BLaER1 treated with 17β-estradiol and CSF1 and Interleukin-3, amounts not matched to agents 10 nM and 100 nM (cell line): ENCODE measurements at regions not wholly inside any gene's neighbourhood (a gene's known extent, or its start where the extent isn't known, plus 50 kb on each side); places are given as distances from the start of the nearest gene placed in this dataset.

Experiments used
- H3K27ac ChIP-seq, 11 experiments: shearing (Covaris generic); formaldehyde crosslinking; 2 replicates each; pipeline ENCODE4 v1.8.1; 2022
- H3K27me3 ChIP-seq, 11 experiments: shearing (Covaris generic); formaldehyde crosslinking; 2 replicates each; pipeline ENCODE4 v1.8.1; 2022
- H3K36me3 ChIP-seq, 11 experiments: shearing (Covaris generic); formaldehyde crosslinking; 2 replicates each; pipeline ENCODE4 v1.8.1; 2022
- H3K4me1 ChIP-seq, 10 experiments: shearing (Covaris generic); formaldehyde crosslinking; 2 replicates each; pipeline ENCODE4 v1.8.1; 2022
- H3K4me2 ChIP-seq, 11 experiments: shearing (Covaris generic); formaldehyde crosslinking; 2 replicates each; pipeline ENCODE4 v1.8.1; 2022
- H3K4me3 ChIP-seq, 10 experiments: shearing (Covaris generic); formaldehyde crosslinking; 2 replicates each; pipeline ENCODE4 v1.8.1; 2022
- H3K9ac ChIP-seq, 11 experiments: shearing (Covaris generic); formaldehyde crosslinking; 2 replicates each; pipeline ENCODE4 v1.8.1; 2022
- H3K9me3 ChIP-seq, 11 experiments: shearing (Covaris generic); formaldehyde crosslinking; replicated peaks in 1 of 11; 2 replicates each; pipeline ENCODE4 v1.8.1; 2022
- H4K20me1 ChIP-seq, 11 experiments: shearing (Covaris generic); formaldehyde crosslinking; 2 replicates each; pipeline ENCODE4 v1.8.1; 2022
- Cebpa-rat ChIP-seq, 11 experiments: shearing (Covaris generic); IDR thresholded peaks; 2 replicates each; pipeline ENCODE4 v1.8.1; 2022

- no peaks in the 10 kb centered on the region; a peak in 2 of 22 replicates for H3K36me3 ChIP-seq
- no peaks in the 10 kb centered on the region for H4K20me1 ChIP-seq
- H3K4me3 ChIP-seq, result no peak overlapping the region
- TF ChIP-seq Cebpa-rat (IDR thresholded peaks at IDR 0.05), result no peak
- H3K9ac ChIP-seq, result no peak overlapping the region
- H3K27ac ChIP-seq, result no peak overlapping the region
- no peaks in the 10 kb centered on the region for H3K4me1 ChIP-seq
- H3K9me3 ChIP-seq, result no peaks in the 10 kb centered on the region
- H3K27me3 ChIP-seq, result no peaks in the 10 kb centered on the region
- H3K4me2 ChIP-seq, result no peak overlapping the region
Observed at GRCh38 chr15:62822228-62822627, 220.3 kb upstream of the TPM1 start.

GRCh38 chr15:62823561-62823960 is 219.0 kb upstream of the TPM1 start:
- no peak overlapping the region for H3K4me2 ChIP-seq
- no peak overlapping the region for H3K4me3 ChIP-seq
- no peaks in the 10 kb centered on the region for H3K4me1 ChIP-seq
- no peak overlapping the region for H3K9ac ChIP-seq
- no peak for TF ChIP-seq Cebpa-rat (IDR thresholded peaks at IDR 0.05)
- no peaks in the 10 kb centered on the region for H3K9me3 ChIP-seq
- H3K27ac ChIP-seq, result no peak overlapping the region
- no peaks in the 10 kb centered on the region for H4K20me1 ChIP-seq
- no peaks in the 10 kb centered on the region for H3K27me3 ChIP-seq
- no peaks in the 10 kb centered on the region; a peak in 2 of 22 replicates for H3K36me3 ChIP-seq

GRCh38 chr15:62824111-62825015 is 218.2 kb upstream of the TPM1 start:
- Histone ChIP-seq H3K9me3 (no peaks in the 10 kb centered on the region), H3K4me2 (no peak overlapping the region), H3K27ac (no peak overlapping the region), H3K36me3 (no peaks in the 10 kb centered on the region; a peak in 2 of 22 replicates), H3K4me1 (no peaks in the 10 kb centered on the region), H4K20me1 (no peaks in the 10 kb centered on the region), H3K9ac (no peak overlapping the region), H3K27me3 (no peaks in the 10 kb centered on the region), H3K4me3 (no peak overlapping the region)
- no peak for TF ChIP-seq Cebpa-rat (IDR thresholded peaks at IDR 0.05)

GRCh38 chr15:62825191-62825590 is 217.4 kb upstream of the TPM1 start:
- no peak for TF ChIP-seq Cebpa-rat (IDR thresholded peaks at IDR 0.05)
- Histone ChIP-seq H3K4me2 (no peak overlapping the region), H3K36me3 (no peaks in the 10 kb centered on the region), H3K9me3 (no peaks in the 10 kb centered on the region), H3K27ac (no peak overlapping the region), H3K4me1 (no peaks in the 10 kb centered on the region), H3K4me3 (no peak overlapping the region), H3K27me3 (no peaks in the 10 kb centered on the region), H4K20me1 (no peaks in the 10 kb centered on the region), H3K9ac (no peak overlapping the region)

- Histone ChIP-seq H3K36me3 (no peaks in the 10 kb centered on the region), H3K9me3 (no peaks in the 10 kb centered on the region), H3K27me3 (no peaks in the 10 kb centered on the region), H3K4me1 (no peaks in the 10 kb centered on the region), H4K20me1 (no peaks in the 10 kb centered on the region), H3K27ac (no peak overlapping the region), H3K4me3 (no peak overlapping the region), H3K9ac (no peak overlapping the region), H3K4me2 (no peak overlapping the region)
- no peak for TF ChIP-seq Cebpa-rat (IDR thresholded peaks at IDR 0.05)
Observed at GRCh38 chr15:62826561-62826960, 216.0 kb upstream of the TPM1 start.

- no peak overlapping the region for H3K27ac ChIP-seq
- H3K4me3 ChIP-seq, result no peak overlapping the region
- H4K20me1 ChIP-seq, result no peaks in the 10 kb centered on the region
- H3K27me3 ChIP-seq, result no peaks in the 10 kb centered on the region
- H3K4me1 ChIP-seq, result no peaks in the 10 kb centered on the region
- H3K4me2 ChIP-seq, result no peak overlapping the region
- no peak for TF ChIP-seq Cebpa-rat (IDR thresholded peaks at IDR 0.05)
- no peaks in the 10 kb centered on the region for H3K9me3 ChIP-seq
- peaks cover 0 to 1% (median 0%) of the 10 kb centered on the region in 11 experiments; a peak in 1 of 22 replicates for H3K36me3 ChIP-seq
- no peak overlapping the region for H3K9ac ChIP-seq
Observed at GRCh38 chr15:62828364-62828763, 214.2 kb upstream of the TPM1 start.

- H3K9ac ChIP-seq, result no peak overlapping the region
- no peak for TF ChIP-seq Cebpa-rat (IDR thresholded peaks at IDR 0.05)
- H3K4me1 ChIP-seq, result peaks cover 0 to 11% (median 7%) of the 10 kb centered on the region in 10 experiments; a peak in 10 of 20 replicates
Observed at GRCh38 chr15:62832231-62832630, 210.3 kb upstream of the TPM1 start.

GRCh38 chr15:62833646-62834045 is 208.9 kb upstream of the TPM1 start:
- no peaks in the 10 kb centered on the region for H3K27me3 ChIP-seq
- H3K4me2 ChIP-seq, result no peak overlapping the region
- peaks cover 0 to 11% (median 7%) of the 10 kb centered on the region in 10 experiments; a peak in 10 of 20 replicates for H3K4me1 ChIP-seq
- no peak overlapping the region for H3K9ac ChIP-seq
- no peak overlapping the region for H3K27ac ChIP-seq
- peaks cover 0 to 29% (median 0%) of the 10 kb centered on the region in 11 experiments; a peak in 4 of 22 replicates for H3K36me3 ChIP-seq
- H3K4me3 ChIP-seq, result no peak overlapping the region
- H3K9me3 ChIP-seq, result no peaks in the 10 kb centered on the region
- H4K20me1 ChIP-seq, result no peaks in the 10 kb centered on the region
- TF ChIP-seq Cebpa-rat (IDR thresholded peaks at IDR 0.05), result no peak

More at GRCh38 chr15:62832231-62832630, 210.3 kb upstream of the TPM1 start:
- Histone ChIP-seq H4K20me1 (no peaks in the 10 kb centered on the region), H3K36me3 (peaks cover 0 to 29% (median 0%) of the 10 kb centered on the region in 11 experiments; a peak in 4 of 22 replicates), H3K27ac (no peak overlapping the region), H3K4me3 (no peak overlapping the region), H3K9me3 (no peaks in the 10 kb centered on the region), H3K4me2 (no peak overlapping the region), H3K27me3 (no peaks in the 10 kb centered on the region)

GRCh38 chr15:62834686-62835329 is 207.7 kb upstream of the TPM1 start:
- Histone ChIP-seq H3K36me3 (peaks cover 0 to 39% (median 0%) of the 10 kb centered on the region in 11 experiments; a peak in 4 of 22 replicates), H3K4me2 (peak overlapping the region in 5 of 11 experiments; percentile 13 to 52 (median 37); a peak in 6 of 22 replicates), H4K20me1 (no peaks in the 10 kb centered on the region), H3K27me3 (no peaks in the 10 kb centered on the region), H3K27ac (peak overlapping the region in 2 of 11 experiments; percentile 4 to 6; a peak in 1 of 22 replicates), H3K4me1 (peaks cover 0 to 11% (median 7%) of the 10 kb centered on the region in 10 experiments; a peak in 10 of 20 replicates), H3K9me3 (no peaks in the 10 kb centered on the region), H3K4me3 (no peak overlapping the region), H3K9ac (no peak overlapping the region)
- no peak for TF ChIP-seq Cebpa-rat (IDR thresholded peaks at IDR 0.05)
